IPS-18c (cell line): ENCODE measurements at regions not wholly inside any gene's neighbourhood (a gene's known extent, or its start where the extent isn't known, plus 50 kb on each side); places are given as distances from the start of the nearest gene placed in this dataset.
"Not testable (repeated sequence)": the region's sequence is repeated elsewhere in the genome, so short reads cannot be mapped to it uniquely, and the experiment has no call there.

Experiments used
- H3K4me3 ChIP-seq: 2 replicates; pipeline ENCODE4 v1.7.0; 2013; ENCODE audit warnings: low read depth, mild to moderate bottlenecking, low read length, moderate library complexity; ENCODE audit not compliant: insufficient read depth
- H3K9me3 ChIP-seq: one replicate; pipeline ENCODE4 v1.6.1; 2013; ENCODE audit warnings: mild to moderate bottlenecking, low read length, moderate library complexity; ENCODE audit not compliant: control insufficient read depth, insufficient read depth

- peak overlapping the region; percentile 66 for H3K4me3 ChIP-seq
- H3K9me3 ChIP-seq: no peaks in the 10 kb centered on the region
These were observed 163.3 kb downstream of the CD47 start for GRCh38 chr3:107927361-107928083.

GRCh38 chr3:107925851-107926250 is 165.0 kb downstream of the CD47 start:
- Histone ChIP-seq H3K9me3 (no peaks in the 10 kb centered on the region), H3K4me3 (no peak overlapping the region)

GRCh38 chr3:107921038-107921437 is 169.8 kb downstream of the CD47 start:
- H3K4me3 ChIP-seq: no peak overlapping the region
- H3K9me3 ChIP-seq: peaks cover 2% of the 10 kb centered on the region

GRCh38 chr3:107920538-107920937 is 170.3 kb downstream of the CD47 start:
- H3K9me3 ChIP-seq: peaks cover 2% of the 10 kb centered on the region
- no peak overlapping the region for H3K4me3 ChIP-seq

GRCh38 chr3:107919239-107919638 is 171.6 kb downstream of the CD47 start:
- Histone ChIP-seq H3K4me3 (no peak overlapping the region), H3K9me3 (peaks cover 2% of the 10 kb centered on the region)

GRCh38 chr3:107916171-107916570 is 174.7 kb downstream of the CD47 start:
- Histone ChIP-seq H3K9me3 (peaks cover 2% of the 10 kb centered on the region), H3K4me3 (no peak overlapping the region)

- peaks cover 2% of the 10 kb centered on the region for H3K9me3 ChIP-seq
- H3K4me3 ChIP-seq: no peak overlapping the region
These were observed 175.1 kb downstream of the CD47 start for GRCh38 chr3:107915706-107916105.

GRCh38 chr3:107913701-107914100 is 177.1 kb downstream of the CD47 start:
- Histone ChIP-seq H3K9me3 (peaks cover 2% of the 10 kb centered on the region), H3K4me3 (no peak overlapping the region)

GRCh38 chr3:107911337-107912000 is 179.4 kb downstream of the CD47 start:
- Histone ChIP-seq H3K9me3 (no peaks in the 10 kb centered on the region), H3K4me3 (no peak overlapping the region)

GRCh38 chr3:107910713-107911259 is 180.0 kb downstream of the CD47 start:
- Histone ChIP-seq H3K9me3 (no peaks in the 10 kb centered on the region), H3K4me3 (no peak overlapping the region)

- H3K9me3 ChIP-seq, H3K4me3 ChIP-seq: not testable (repeated sequence)
These were observed 181.2 kb downstream of the CD47 start for GRCh38 chr3:107909583-107909982.

GRCh38 chr3:107907996-107908395 is 182.8 kb downstream of the CD47 start:
- Histone ChIP-seq H3K9me3 (no peaks in the 10 kb centered on the region), H3K4me3 (no peak overlapping the region)

GRCh38 chr3:107904536-107905066 is 186.2 kb downstream of the CD47 start:
- no peaks in the 10 kb centered on the region for H3K9me3 ChIP-seq
- no peak overlapping the region for H3K4me3 ChIP-seq

- H3K9me3 ChIP-seq: no peaks in the 10 kb centered on the region
These were observed 190.7 kb downstream of the CD47 start for GRCh38 chr3:107899990-107900651.

GRCh38 chr3:107897471-107898061 is 193.3 kb downstream of the CD47 start:
- H3K4me3 ChIP-seq: no peak overlapping the region
- no peaks in the 10 kb centered on the region for H3K9me3 ChIP-seq

More at GRCh38 chr3:107899990-107900651, 190.7 kb downstream of the CD47 start:
- no peak overlapping the region for H3K4me3 ChIP-seq

- H3K4me3 ChIP-seq: no peak overlapping the region
- no peaks in the 10 kb centered on the region for H3K9me3 ChIP-seq
These were observed 195.8 kb downstream of the CD47 start for GRCh38 chr3:107894998-107895397.

GRCh38 chr3:107892955-107893624 is 197.7 kb downstream of the CD47 start:
- Histone ChIP-seq H3K4me3 (no peak overlapping the region), H3K9me3 (no peaks in the 10 kb centered on the region)
